GM20431 (cell line): ENCODE measurements at regions not wholly inside any gene's neighbourhood (a gene's known extent, or its start where the extent isn't known, plus 50 kb on each side); places are given as distances from the start of the nearest gene placed in this dataset.

ENCODE experiments used
- in situ Hi-C: fragments of 300-500 bp; cut with MseI, MboI; formaldehyde crosslinking; loops from one replicate; pipeline ENCODE4 v1.15.0; 2020; ENCODE audit warnings: low sequenced_read_pairs; ENCODE audit not compliant: unreplicated experiment

- in situ Hi-C loops = no loop called here
Observed at GRCh38 chr15:92565351-92566125, 90.0 kb downstream of the FAM174B start.

GRCh38 chr15:92561754-92562153 is 93.8 kb downstream of the FAM174B start:
- in situ Hi-C loops = no loop called here

- in situ Hi-C loops = no loop called here
Observed at GRCh38 chr15:92553317-92553716, 102.3 kb downstream of the FAM174B start.

GRCh38 chr15:92545996-92546395 is 109.6 kb downstream of the FAM174B start:
- in situ Hi-C loops = no loop called here

- in situ Hi-C loops = no loop called here
Observed at GRCh38 chr15:92541291-92542200, 114.0 kb downstream of the FAM174B start.

- in situ Hi-C loops = no loop called here
Observed at GRCh38 chr15:92538115-92538514, 117.5 kb downstream of the FAM174B start.

GRCh38 chr15:92533298-92533697 is 122.3 kb downstream of the FAM174B start:
- in situ Hi-C loops = no loop called here

GRCh38 chr15:92531406-92531805 is 124.2 kb downstream of the FAM174B start:
- in situ Hi-C loops = no loop called here

GRCh38 chr15:92528736-92529135 is 126.8 kb downstream of the FAM174B start:
- in situ Hi-C loops = no loop called here

GRCh38 chr15:92527197-92527596 is 128.4 kb downstream of the FAM174B start:
- in situ Hi-C loops = no loop called here

GRCh38 chr15:92525758-92526245 is 129.8 kb downstream of the FAM174B start:
- in situ Hi-C loops = no loop called here

- in situ Hi-C loops = loop anchor here (25.0 kb wide), 1 partner anchor 187 kb away; no protein-coding TSS in a partner anchor
Observed at GRCh38 chr15:92524874-92525565, 130.6 kb downstream of the FAM174B start.

GRCh38 chr15:92524161-92524560 is 130.5 kb downstream of the ST8SIA2 start:
- in situ Hi-C loops = loop anchor here (25.0 kb wide), 1 partner anchor 188 kb away; no protein-coding TSS in a partner anchor

- in situ Hi-C loops = loop anchor here (25.0 kb wide), 1 partner anchor 189 kb away; no protein-coding TSS in a partner anchor
Observed at GRCh38 chr15:92523176-92523575, 129.5 kb downstream of the ST8SIA2 start.

- in situ Hi-C loops = loop anchor here (25.0 kb wide), 1 partner anchor 191 kb away; no protein-coding TSS in a partner anchor
Observed at GRCh38 chr15:92521624-92522008, 127.9 kb downstream of the ST8SIA2 start.

- in situ Hi-C loops = loop anchor here (25.0 kb wide), 1 partner anchor 191 kb away; no protein-coding TSS in a partner anchor
Observed at GRCh38 chr15:92520914-92521623, 127.4 kb downstream of the ST8SIA2 start.

GRCh38 chr15:92519709-92520108 is 126.0 kb downstream of the ST8SIA2 start:
- in situ Hi-C loops = loop anchor here (25.0 kb wide), 1 partner anchor 193 kb away; no protein-coding TSS in a partner anchor
